Right lung (tissue), 2 donors: ENCODE measurements at regions not wholly inside any gene's neighbourhood (a gene's known extent, or its start where the extent isn't known, plus 50 kb on each side); places are given as distances from the start of the nearest gene placed in this dataset.
"Not testable (repeated sequence)": the region's sequence is repeated elsewhere in the genome, so short reads cannot be mapped to it uniquely, and the experiment has no call there.

Experiments used
- DNase-seq, 2 donors: peaks; one replicate each; pipeline ENCODE4 v3.0.0-alpha.2; 2013

DNA sequence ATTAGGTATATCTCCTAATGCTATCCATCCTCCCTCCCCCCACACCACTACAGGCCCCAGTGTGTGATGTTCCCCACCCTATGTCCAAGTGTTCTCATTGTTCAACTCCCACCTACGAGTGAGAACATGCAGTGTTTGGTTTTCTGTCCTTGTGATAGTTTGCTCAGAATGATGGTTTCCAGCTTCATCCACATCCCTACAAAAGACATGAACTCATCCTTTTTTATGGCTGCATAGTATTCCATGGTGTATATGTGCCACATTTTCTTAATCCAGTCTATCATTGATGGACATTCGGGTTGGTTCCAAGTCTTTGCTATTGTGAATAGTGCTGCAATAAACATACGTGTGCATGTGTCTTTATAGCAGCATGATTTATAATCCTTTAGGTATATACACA, 53.8 kb upstream of the HIVEP2 start:
- not testable (repeated sequence) for DNase-seq

DNA sequence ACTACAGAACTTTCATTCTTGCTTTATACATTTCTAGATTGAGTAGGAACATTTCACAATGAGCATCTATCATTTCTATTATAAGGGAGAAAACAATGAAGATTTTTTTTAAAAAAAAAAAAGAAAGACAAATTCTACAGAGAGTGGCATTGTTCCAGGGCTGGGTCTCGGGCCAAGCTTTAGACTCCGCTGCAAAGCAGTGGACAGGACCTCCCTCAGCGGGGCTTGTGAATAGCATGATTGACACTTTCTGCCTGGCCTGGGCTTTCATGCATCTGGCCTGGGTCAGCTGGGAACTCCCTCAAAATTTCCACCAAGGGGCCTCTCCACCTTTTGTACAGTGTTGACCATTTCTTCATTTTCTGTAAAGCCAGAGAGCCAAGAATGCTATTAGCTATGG, 55.8 kb upstream of the HIVEP2 start:
- peak; percentile 5 to 9 for DNase-seq

DNA sequence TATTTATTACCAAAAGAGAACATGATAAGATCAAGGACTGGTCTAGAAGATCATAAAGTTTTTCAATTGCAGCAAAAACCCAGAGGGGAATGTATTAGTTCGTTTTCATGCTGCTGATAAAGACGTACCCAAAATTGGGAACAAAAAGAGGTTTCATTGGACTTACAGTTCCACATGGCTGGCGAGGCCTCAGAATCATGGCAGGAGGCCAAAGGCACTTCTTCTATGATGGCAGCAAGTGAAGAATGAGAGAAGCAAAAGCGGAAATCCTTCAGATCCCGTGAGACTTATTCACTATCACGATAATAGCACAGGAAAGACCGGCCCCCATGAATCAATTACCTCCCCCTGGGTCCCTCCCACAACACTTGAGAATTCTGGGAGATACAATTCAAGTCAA, 57.7 kb upstream of the HIVEP2 start:
- no peak for DNase-seq

DNA sequence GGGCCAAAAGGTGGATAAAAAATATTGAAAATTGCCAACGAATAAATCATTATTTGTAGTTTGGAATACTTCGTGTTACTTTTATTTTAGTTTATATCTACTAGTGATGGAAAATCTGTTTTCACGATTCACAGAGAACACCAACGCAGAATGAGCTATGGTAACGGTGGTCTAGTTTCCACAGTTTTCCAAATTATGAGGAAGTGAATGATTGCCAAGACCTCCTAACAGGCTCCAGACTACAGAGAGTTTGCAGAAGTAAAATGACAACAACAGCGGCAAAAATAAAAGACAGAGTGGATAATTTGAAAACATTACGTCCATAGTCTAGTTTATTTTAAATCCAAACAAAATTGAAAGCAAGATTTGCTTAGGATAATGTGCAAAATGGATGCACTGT, 57.0 kb upstream of the AIG1 start:
- no peak for DNase-seq

DNA sequence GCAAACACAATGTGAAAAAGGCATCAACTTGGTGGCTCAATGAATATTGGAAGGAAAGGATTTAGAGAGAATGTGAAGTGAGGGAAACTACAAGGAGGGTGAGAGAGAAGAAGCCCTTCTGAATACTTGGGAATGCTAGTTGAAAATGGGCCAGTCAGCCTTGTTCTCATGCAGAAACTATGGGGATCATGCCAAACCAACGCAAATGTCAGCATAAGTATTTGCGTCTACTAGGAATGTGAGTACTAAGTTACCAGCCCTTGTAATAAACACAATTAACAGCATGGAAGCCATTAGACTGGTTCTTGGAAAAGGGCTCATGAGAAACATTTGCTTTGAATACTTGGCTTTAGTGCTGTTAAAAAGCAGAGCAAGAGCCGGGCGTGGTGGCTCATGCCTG, 54.9 kb upstream of the AIG1 start:
- DNase-seq = no peak

GRCh38 chr6:143006787-143007186, 53.9 kb upstream of the AIG1 start:
- DNase-seq = no peak

GRCh38 chr6:143007646-143008045, 53.0 kb upstream of the AIG1 start:
- DNase-seq = no peak

DNA sequence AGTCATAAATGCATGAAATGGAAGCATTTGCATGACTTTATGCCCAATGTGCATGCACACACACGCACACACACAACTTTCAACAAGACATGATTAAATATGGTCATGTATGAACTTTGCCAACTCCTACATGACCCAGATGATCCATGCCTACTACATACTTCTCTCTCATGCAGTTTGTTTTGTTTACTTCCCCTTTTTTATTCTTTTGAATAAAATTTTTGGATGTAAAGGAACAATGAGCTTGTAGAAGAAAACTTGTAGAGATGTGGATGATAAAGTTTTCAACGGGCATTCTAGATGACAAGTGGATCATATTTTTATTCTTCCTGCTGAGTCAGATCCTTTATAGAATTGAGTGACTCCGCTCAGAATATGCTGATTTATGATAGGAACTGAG, 50.8 kb upstream of the AIG1 start:
- DNase-seq = no peak
